GM18511 (cell line): ENCODE measurements at regions not wholly inside any gene's neighbourhood (a gene's known extent, or its start where the extent isn't known, plus 50 kb on each side); places are given as distances from the start of the nearest gene placed in this dataset.
"Not testable (repeated sequence)": the region's sequence is repeated elsewhere in the genome, so short reads cannot be mapped to it uniquely, and the experiment has no call there.

Experiments
- ATAC-seq: cut with Tn5 transposase; IDR thresholded peaks from one replicate; pipeline ENCODE4 v1.9.1; 2021; ENCODE audit warnings: mild to moderate bottlenecking, moderate library complexity; ENCODE audit not compliant: unreplicated experiment

- no peak for ATAC-seq
Observed at GRCh38 chr21:25489673-25490072, 117.6 kb downstream of the MRPL39 start.

- ATAC-seq = peak; percentile 76
Observed at GRCh38 chr21:25487046-25487594, 120.2 kb downstream of the MRPL39 start.

- no peak for ATAC-seq
Observed at GRCh38 chr21:25485914-25486313, 121.4 kb downstream of the MRPL39 start.

GRCh38 chr21:25467896-25468295 is 139.4 kb downstream of the MRPL39 start:
- ATAC-seq = no peak

GRCh38 chr21:25467071-25467470 is 140.2 kb downstream of the MRPL39 start:
- not testable (repeated sequence) for ATAC-seq

GRCh38 chr21:25466470-25466869 is 140.8 kb downstream of the MRPL39 start:
- no peak for ATAC-seq

GRCh38 chr21:25465263-25465662 is 142.0 kb downstream of the MRPL39 start:
- ATAC-seq = no peak

- ATAC-seq = peak; percentile 58
Observed at GRCh38 chr21:25464275-25464674, 143.0 kb downstream of the MRPL39 start.

- ATAC-seq = peak; percentile 63
Observed at GRCh38 chr21:25462517-25462971, 144.7 kb downstream of the MRPL39 start.

- no peak for ATAC-seq
Observed at GRCh38 chr21:25461725-25462124, 145.6 kb downstream of the MRPL39 start.

- no peak for ATAC-seq
Observed at GRCh38 chr21:25459993-25460392, 147.3 kb downstream of the MRPL39 start.

GRCh38 chr21:25459365-25459764 is 147.9 kb downstream of the MRPL39 start:
- ATAC-seq = no peak

GRCh38 chr21:25458484-25458883 is 148.8 kb downstream of the MRPL39 start:
- ATAC-seq = no peak

GRCh38 chr21:25457946-25458345 is 149.3 kb downstream of the MRPL39 start:
- no peak for ATAC-seq

GRCh38 chr21:25457411-25457810 is 149.9 kb downstream of the MRPL39 start:
- peak; percentile 67 for ATAC-seq

GRCh38 chr21:25456672-25457071 is 150.6 kb downstream of the MRPL39 start:
- peak; percentile 54 for ATAC-seq

- no peak for ATAC-seq
Observed at GRCh38 chr21:25453524-25453923, 153.8 kb downstream of the MRPL39 start.

- no peak for ATAC-seq
Observed at GRCh38 chr21:25449950-25450349, 157.3 kb downstream of the MRPL39 start.

GRCh38 chr21:25441835-25442234 is 165.4 kb downstream of the MRPL39 start:
- no peak for ATAC-seq

GRCh38 chr21:25437465-25437864 is 169.8 kb downstream of the MRPL39 start:
- ATAC-seq = not testable (repeated sequence)

- ATAC-seq = peak; percentile 60
Observed at GRCh38 chr21:25428537-25428936, 178.7 kb downstream of the MRPL39 start.

GRCh38 chr21:25427828-25428227 is 179.5 kb downstream of the MRPL39 start:
- ATAC-seq = no peak

- no peak for ATAC-seq
Observed at GRCh38 chr21:25426580-25426979, 180.7 kb downstream of the MRPL39 start.
